Chondrocyte (in vitro differentiated cells): ENCODE measurements at regions not wholly inside any gene's neighbourhood (a gene's known extent, or its start where the extent isn't known, plus 50 kb on each side); places are given as distances from the start of the nearest gene placed in this dataset.
"Not testable (repeated sequence)": the region's sequence is repeated elsewhere in the genome, so short reads cannot be mapped to it uniquely, and the experiment has no call there.

Source experiments
- DNase-seq: peaks from one replicate; pipeline ENCODE4 v3.0.0; 2021; ENCODE audit warnings: mixed read lengths, low spot score
- H3K27ac Mint-ChIP-seq: one replicate; pipeline ENCODE4 v1.8.0; 2021; ENCODE audit warnings: mild to moderate bottlenecking, moderate library complexity, mixed read lengths; ENCODE audit not compliant: unreplicated experiment
- H3K27me3 Mint-ChIP-seq: 2 replicates; pipeline ENCODE4 v1.8.0; 2021; ENCODE audit warnings: low read depth, mixed read lengths
- H3K36me3 Mint-ChIP-seq: 2 replicates; pipeline ENCODE4 v1.8.0; 2021; ENCODE audit warnings: low read depth, mixed read lengths
- H3K4me1 Mint-ChIP-seq: 2 replicates; pipeline ENCODE4 v1.8.0; 2021; ENCODE audit warnings: low read depth, mild to moderate bottlenecking, mixed read lengths
- H3K4me3 Mint-ChIP-seq: one replicate; pipeline ENCODE4 v1.8.0; 2021; ENCODE audit warnings: mild to moderate bottlenecking, moderate library complexity, mixed read lengths; ENCODE audit not compliant: unreplicated experiment
- H3K9me3 Mint-ChIP-seq: 2 replicates; pipeline ENCODE4 v1.8.0; 2021; ENCODE audit warnings: low read depth, mixed read lengths
- TF ChIP-seq, protein P1 (sequence below): fragments of 200-600 bp; sonication (generic); IDR thresholded peaks from 2 replicates; pipeline ENCODE4 v1.5.0; 2021; ENCODE audit warnings: antibody characterized with exemption, mild to moderate bottlenecking, moderate library complexity

DNA sequence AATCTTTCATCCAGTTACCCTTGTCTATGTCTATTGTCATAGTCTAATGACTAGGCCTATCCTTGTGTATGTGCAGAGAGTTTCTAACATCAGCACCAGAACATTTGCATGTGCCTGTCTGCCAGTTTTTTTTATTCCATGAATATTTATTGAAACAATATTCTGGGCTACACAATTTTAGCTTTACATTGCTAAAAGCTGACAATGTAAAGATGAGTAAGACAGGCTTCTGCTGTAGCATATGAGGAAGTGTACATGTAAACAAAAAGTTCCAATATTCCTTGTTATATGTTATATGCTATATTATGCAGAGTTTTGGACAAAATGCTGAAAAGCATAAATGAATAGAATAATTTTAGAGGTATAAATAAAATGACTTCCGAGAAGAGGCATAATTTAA lies 357.7 kb downstream of the NYAP2 start:
- H3K4me3 Mint-ChIP-seq = no peak overlapping the region
- H3K27ac Mint-ChIP-seq = no peak overlapping the region
- peaks cover 9% of the 10 kb centered on the region for H3K4me1 Mint-ChIP-seq
- H3K9me3 Mint-ChIP-seq = no peaks in the 10 kb centered on the region
- H3K36me3 Mint-ChIP-seq = no peaks in the 10 kb centered on the region
- H3K27me3 Mint-ChIP-seq = no peaks in the 10 kb centered on the region
- DNase-seq = no peak
- TF ChIP-seq, protein P1, sequence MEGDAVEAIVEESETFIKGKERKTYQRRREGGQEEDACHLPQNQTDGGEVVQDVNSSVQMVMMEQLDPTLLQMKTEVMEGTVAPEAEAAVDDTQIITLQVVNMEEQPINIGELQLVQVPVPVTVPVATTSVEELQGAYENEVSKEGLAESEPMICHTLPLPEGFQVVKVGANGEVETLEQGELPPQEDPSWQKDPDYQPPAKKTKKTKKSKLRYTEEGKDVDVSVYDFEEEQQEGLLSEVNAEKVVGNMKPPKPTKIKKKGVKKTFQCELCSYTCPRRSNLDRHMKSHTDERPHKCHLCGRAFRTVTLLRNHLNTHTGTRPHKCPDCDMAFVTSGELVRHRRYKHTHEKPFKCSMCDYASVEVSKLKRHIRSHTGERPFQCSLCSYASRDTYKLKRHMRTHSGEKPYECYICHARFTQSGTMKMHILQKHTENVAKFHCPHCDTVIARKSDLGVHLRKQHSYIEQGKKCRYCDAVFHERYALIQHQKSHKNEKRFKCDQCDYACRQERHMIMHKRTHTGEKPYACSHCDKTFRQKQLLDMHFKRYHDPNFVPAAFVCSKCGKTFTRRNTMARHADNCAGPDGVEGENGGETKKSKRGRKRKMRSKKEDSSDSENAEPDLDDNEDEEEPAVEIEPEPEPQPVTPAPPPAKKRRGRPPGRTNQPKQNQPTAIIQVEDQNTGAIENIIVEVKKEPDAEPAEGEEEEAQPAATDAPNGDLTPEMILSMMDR = no peak

DNA sequence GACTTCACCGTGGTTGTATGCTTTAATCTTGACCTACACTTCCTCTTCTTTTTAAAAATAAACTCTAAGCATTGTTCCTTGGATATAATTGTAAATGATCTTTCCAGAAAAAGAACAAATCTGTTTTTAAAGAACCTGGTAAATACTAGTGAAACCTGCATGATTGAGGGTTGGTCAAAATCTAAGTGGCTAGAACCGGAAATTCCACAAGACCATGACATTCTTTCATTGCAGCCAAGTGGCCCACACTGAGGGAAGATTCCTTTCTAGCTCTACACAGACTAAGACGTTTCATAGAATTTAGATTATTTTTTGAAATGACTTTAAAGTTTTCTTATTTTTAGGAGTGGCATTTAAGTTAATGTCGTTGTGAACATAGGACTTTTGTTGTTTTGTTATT lies 356.7 kb downstream of the NYAP2 start:
- no peak for DNase-seq
- H3K9me3 Mint-ChIP-seq = no peaks in the 10 kb centered on the region
- H3K27me3 Mint-ChIP-seq = no peaks in the 10 kb centered on the region
- no peak overlapping the region for H3K4me3 Mint-ChIP-seq
- peak overlapping the region; percentile 50 for H3K27ac Mint-ChIP-seq
- no peaks in the 10 kb centered on the region for H3K36me3 Mint-ChIP-seq
- peaks cover 5% of the 10 kb centered on the region for H3K4me1 Mint-ChIP-seq
- TF ChIP-seq, protein P1 = no peak

DNA sequence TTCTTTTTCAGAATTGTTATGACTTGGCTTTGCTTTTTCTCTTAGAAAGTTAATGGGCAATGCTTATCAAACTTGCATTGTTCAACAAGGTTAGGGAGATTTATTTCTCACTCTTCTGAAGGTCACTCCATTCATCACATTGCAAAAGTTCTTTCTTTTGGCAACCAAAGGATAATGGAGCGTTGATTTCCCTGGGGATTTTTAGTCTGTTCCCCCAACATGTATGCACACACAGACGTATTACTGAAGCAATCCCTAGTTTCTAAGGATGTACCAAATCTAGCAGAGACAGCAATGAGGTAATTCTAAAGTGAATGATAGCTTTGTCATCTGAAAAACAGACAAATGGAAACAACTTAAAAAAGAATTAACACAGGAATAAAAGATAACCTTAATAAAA lies 349.1 kb downstream of the NYAP2 start:
- TF ChIP-seq, protein P1 = no peak
- H3K9me3 Mint-ChIP-seq = peaks cover 3% of the 10 kb centered on the region
- DNase-seq = no peak
- H3K36me3 Mint-ChIP-seq = no peaks in the 10 kb centered on the region
- no peaks in the 10 kb centered on the region for H3K27me3 Mint-ChIP-seq
- no peaks in the 10 kb centered on the region for H3K4me1 Mint-ChIP-seq
- no peak overlapping the region for H3K4me3 Mint-ChIP-seq
- no peak overlapping the region for H3K27ac Mint-ChIP-seq

DNA sequence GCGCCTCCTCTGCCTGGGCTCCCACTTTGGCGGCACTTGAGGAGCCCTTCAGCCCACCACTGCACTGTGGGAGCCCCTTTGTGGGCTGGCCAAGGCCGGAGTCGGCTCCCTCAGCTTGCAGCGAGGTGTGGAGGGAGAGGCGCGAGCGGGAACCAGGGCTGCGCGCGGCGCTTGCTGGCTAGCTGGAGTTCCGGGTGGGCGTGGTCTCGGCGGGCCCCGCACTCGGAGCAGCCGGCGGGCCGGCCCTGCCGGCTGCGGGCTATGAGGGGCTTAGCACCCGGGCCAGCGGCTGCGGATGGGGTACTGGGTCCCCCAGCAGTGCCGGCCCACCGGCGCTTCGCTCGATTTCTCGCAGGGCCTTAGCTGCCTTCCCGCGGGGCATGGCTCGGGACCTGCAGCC lies 344.5 kb downstream of the NYAP2 start:
- H3K36me3 Mint-ChIP-seq, H3K4me3 Mint-ChIP-seq, H3K27ac Mint-ChIP-seq, H3K9me3 Mint-ChIP-seq, H3K27me3 Mint-ChIP-seq, H3K4me1 Mint-ChIP-seq: not testable (repeated sequence)
- DNase-seq = peak; percentile 81

DNA sequence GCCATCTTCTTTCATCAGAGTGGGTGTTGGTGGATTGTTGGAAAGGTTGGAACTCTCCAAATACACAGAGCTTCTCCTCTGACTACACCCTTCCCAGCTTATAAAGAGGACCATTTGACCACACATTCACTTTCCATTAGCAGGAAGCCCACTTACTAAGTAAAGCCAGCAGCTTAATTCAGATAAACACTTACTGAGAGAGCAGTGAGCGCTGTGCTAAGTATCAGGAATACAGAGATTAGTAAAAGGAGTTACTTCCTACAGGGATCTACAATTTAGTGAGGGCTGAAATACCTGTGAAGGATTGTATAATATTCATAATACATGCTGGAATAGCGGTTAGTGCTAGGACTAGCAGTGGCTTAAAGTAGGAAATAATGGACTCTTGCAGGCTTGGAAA lies 343.0 kb downstream of the NYAP2 start:
- H3K36me3 Mint-ChIP-seq = no peaks in the 10 kb centered on the region
- H3K27me3 Mint-ChIP-seq = no peaks in the 10 kb centered on the region
- TF ChIP-seq, protein P1 = no peak
- H3K4me3 Mint-ChIP-seq = no peak overlapping the region
- H3K4me1 Mint-ChIP-seq = peaks cover 7% of the 10 kb centered on the region
- no peak for DNase-seq
- peaks cover 3% of the 10 kb centered on the region for H3K9me3 Mint-ChIP-seq
- H3K27ac Mint-ChIP-seq = no peak overlapping the region

DNA sequence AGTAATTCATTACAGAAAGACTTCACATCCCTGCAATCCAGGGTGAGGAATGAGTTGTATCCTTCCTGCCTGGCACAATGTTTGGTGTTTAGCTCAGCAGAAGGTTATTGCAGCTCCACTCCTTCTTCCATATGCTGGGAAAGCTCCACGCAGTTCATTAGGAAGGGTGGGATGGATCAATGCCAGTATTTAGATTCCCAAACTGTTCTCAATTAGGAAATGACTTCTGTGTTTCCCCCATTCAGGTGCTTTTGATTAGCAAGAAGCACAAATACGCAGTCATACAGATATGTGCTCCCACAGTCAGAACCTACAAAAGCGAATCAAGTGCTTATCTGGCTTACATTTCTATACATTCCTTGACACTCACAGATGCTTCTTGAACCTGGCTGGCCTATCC lies 340.6 kb downstream of the NYAP2 start:
- H3K27ac Mint-ChIP-seq = no peak overlapping the region
- TF ChIP-seq, protein P1 = no peak
- H3K4me3 Mint-ChIP-seq = no peak overlapping the region
- no peak for DNase-seq
- H3K27me3 Mint-ChIP-seq = no peaks in the 10 kb centered on the region
- H3K4me1 Mint-ChIP-seq = peaks cover 31% of the 10 kb centered on the region
- no peaks in the 10 kb centered on the region for H3K36me3 Mint-ChIP-seq
- no peaks in the 10 kb centered on the region for H3K9me3 Mint-ChIP-seq
